Neural progenitor cell (in vitro differentiated cells): ENCODE measurements at regions not wholly inside any gene's neighbourhood (a gene's known extent, or its start where the extent isn't known, plus 50 kb on each side); places are given as distances from the start of the nearest gene placed in this dataset.

Experiments
- DNase-seq: peaks from one replicate; pipeline ENCODE4 v3.0.0-alpha.2; 2016; ENCODE audit warnings: low spot score
- H2AFZ ChIP-seq: fragments of 200-600 bp; sonication (generic); replicated peaks from 2 replicates; pipeline ENCODE4 v1.6.1; 2016; ENCODE audit warnings: antibody characterized with exemption
- H3F3A ChIP-seq: fragments of 200-600 bp; sonication (generic); 2 replicates; pipeline ENCODE4 v1.6.1; 2016; ENCODE audit warnings: antibody characterized with exemption, low read depth
- H3K27ac ChIP-seq: fragments of 200-600 bp; sonication (generic); 2 replicates; pipeline ENCODE4 v1.5.1; 2016; ENCODE audit warnings: mild to moderate bottlenecking
- H3K27me3 ChIP-seq: fragments of 200-600 bp; sonication (generic); 2 replicates; pipeline ENCODE4 v1.6.1; 2016; ENCODE audit warnings: mild to moderate bottlenecking, moderate library complexity
- H3K36me3 ChIP-seq: fragments of 200-600 bp; sonication (generic); 2 replicates; pipeline ENCODE4 v1.5.1; 2016
- H3K4me1 ChIP-seq: fragments of 200-600 bp; sonication (generic); 2 replicates; pipeline ENCODE4 v1.6.1; 2016; ENCODE audit warnings: mixed run types
- H3K4me2 ChIP-seq: fragments of 200-600 bp; sonication (generic); 2 replicates; pipeline ENCODE4 v1.6.1; 2016
- H3K4me3 ChIP-seq: fragments of 200-600 bp; sonication (generic); 2 replicates; pipeline ENCODE4 v1.5.1; 2016
- H3K79me2 ChIP-seq: fragments of 200-600 bp; sonication (generic); 2 replicates; pipeline ENCODE4 v1.6.1; 2016; ENCODE audit warnings: low read depth
- H3K9ac ChIP-seq: fragments of 200-600 bp; sonication (generic); 2 replicates; pipeline ENCODE4 v1.6.1; 2016
- H3K9me3 ChIP-seq: fragments of 200-600 bp; sonication (generic); 2 replicates; pipeline ENCODE4 v1.5.1; 2016; ENCODE audit warnings: low read depth
- H4K20me1 ChIP-seq: fragments of 200-600 bp; sonication (generic); 2 replicates; pipeline ENCODE4 v1.6.1; 2016; ENCODE audit warnings: low read depth
- H3K27ac Mint-ChIP-seq: 3 replicates; pipeline ENCODE4 v1.8.0; 2021; ENCODE audit warnings: mixed read lengths
- H3K27me3 Mint-ChIP-seq: 2 replicates; pipeline ENCODE4 v1.8.0; 2022; ENCODE audit warnings: low read depth, mild to moderate bottlenecking, inconsistent platforms, moderate library complexity, mixed read lengths; ENCODE audit not compliant: insufficient read depth
- H3K36me3 Mint-ChIP-seq: 3 replicates; pipeline ENCODE4 v1.8.0; 2021; ENCODE audit warnings: mixed read lengths
- H3K4me1 Mint-ChIP-seq: 3 replicates; pipeline ENCODE4 v1.8.0; 2021; ENCODE audit warnings: mixed read lengths
- H3K4me3 Mint-ChIP-seq: 3 replicates; pipeline ENCODE4 v1.8.0; 2021; ENCODE audit warnings: mild to moderate bottlenecking, moderate library complexity, mixed read lengths
- H3K9me3 Mint-ChIP-seq: 3 replicates; pipeline ENCODE4 v1.8.0; 2020; ENCODE audit warnings: mixed read lengths
- CTCF ChIP-seq: fragments of 200-600 bp; sonication (generic); IDR thresholded peaks from 2 replicates; pipeline ENCODE4 v1.5.1; 2017; ENCODE audit warnings: antibody characterized with exemption, mild to moderate bottlenecking
- EZH2 ChIP-seq: fragments of 200-600 bp; sonication (generic); IDR thresholded peaks from 2 replicates; pipeline ENCODE4 v1.6.1; 2017; ENCODE audit warnings: antibody characterized with exemption, mild to moderate bottlenecking, moderate library complexity
- EZH2phosphoT487 ChIP-seq: fragments of 200-600 bp; sonication (generic); IDR thresholded peaks from 2 replicates; pipeline ENCODE4 v1.6.1; 2017; ENCODE audit warnings: antibody characterized with exemption

- Mint-ChIP-seq H3K9me3 (no peaks in the 10 kb centered on the region), H3K4me3 (no peak overlapping the region), H3K36me3 (no peaks in the 10 kb centered on the region), H3K27ac (no peak overlapping the region), H3K27me3 (peaks cover 11% of the 10 kb centered on the region), H3K4me1 (no peaks in the 10 kb centered on the region)
- Histone ChIP-seq H3K27me3 (no peaks in the 10 kb centered on the region), H4K20me1 (no peaks in the 10 kb centered on the region), H3K36me3 (no peaks in the 10 kb centered on the region), H3K79me2 (no peaks in the 10 kb centered on the region), H3K4me2 (no peak overlapping the region), H3K9ac (no peak overlapping the region), H3K4me1 (no peaks in the 10 kb centered on the region), H3K9me3 (no peaks in the 10 kb centered on the region), H3K4me3 (no peak overlapping the region), H2AFZ (no peak overlapping the region), H3K27ac (no peak overlapping the region), H3F3A (no peaks in the 10 kb centered on the region)
- no peak for DNase-seq
- no peak for TF ChIP-seq EZH2phosphoT487
- TF ChIP-seq CTCF: no peak
- no peak for TF ChIP-seq EZH2
Observed at GRCh38 chr19:29054886-29055675, 157.9 kb downstream of the UQCRFS1 start.

- Histone ChIP-seq H3F3A (no peaks in the 10 kb centered on the region), H4K20me1 (no peaks in the 10 kb centered on the region), H3K4me1 (peaks cover 23% of the 10 kb centered on the region), H2AFZ (no peak overlapping the region), H3K9ac (no peak overlapping the region), H3K9me3 (no peaks in the 10 kb centered on the region), H3K79me2 (no peaks in the 10 kb centered on the region), H3K27ac (no peak overlapping the region), H3K4me3 (no peak overlapping the region), H3K4me2 (no peak overlapping the region), H3K36me3 (no peaks in the 10 kb centered on the region), H3K27me3 (no peaks in the 10 kb centered on the region)
- H3K27me3 Mint-ChIP-seq: peaks cover 9% of the 10 kb centered on the region
- no peak for DNase-seq
- H3K36me3 Mint-ChIP-seq: no peaks in the 10 kb centered on the region
- H3K9me3 Mint-ChIP-seq: peaks cover 1% of the 10 kb centered on the region
- no peak overlapping the region for H3K4me3 Mint-ChIP-seq
- no peak overlapping the region for H3K27ac Mint-ChIP-seq
- H3K4me1 Mint-ChIP-seq: peaks cover 11% of the 10 kb centered on the region
- TF ChIP-seq CTCF (no peak), EZH2 (no peak), EZH2phosphoT487 (no peak)
Observed at GRCh38 chr19:29048873-29049272, 164.1 kb downstream of the UQCRFS1 start.

- Histone ChIP-seq H2AFZ (no peak overlapping the region), H3K4me2 (peak overlapping the region; percentile 1), H3K27ac (no peak overlapping the region), H3K4me1 (peaks cover 36% of the 10 kb centered on the region), H3K9ac (no peak overlapping the region), H3K36me3 (no peaks in the 10 kb centered on the region), H3K27me3 (no peaks in the 10 kb centered on the region), H3K79me2 (no peaks in the 10 kb centered on the region), H3K9me3 (no peaks in the 10 kb centered on the region), H4K20me1 (no peaks in the 10 kb centered on the region), H3K4me3 (no peak overlapping the region), H3F3A (peaks cover 13% of the 10 kb centered on the region)
- H3K4me1 Mint-ChIP-seq: peaks cover 18% of the 10 kb centered on the region
- peaks cover 5% of the 10 kb centered on the region for H3K9me3 Mint-ChIP-seq
- peaks cover 4% of the 10 kb centered on the region for H3K27me3 Mint-ChIP-seq
- TF ChIP-seq EZH2: no peak
- no peak for TF ChIP-seq EZH2phosphoT487
- TF ChIP-seq CTCF: no peak
- no peak for DNase-seq
- no peak overlapping the region for H3K4me3 Mint-ChIP-seq
- H3K27ac Mint-ChIP-seq: peak overlapping the region; percentile 11
- no peaks in the 10 kb centered on the region for H3K36me3 Mint-ChIP-seq
Observed at GRCh38 chr19:29045679-29046254, 167.2 kb downstream of the UQCRFS1 start.
